Liver (tissue), 8 donors: ENCODE measurements at regions not wholly inside any gene's neighbourhood (a gene's known extent, or its start where the extent isn't known, plus 50 kb on each side); places are given as distances from the start of the nearest gene placed in this dataset.

Source experiments
- DNase-seq: peaks from one replicate; pipeline ENCODE4 v3.0.0-alpha.2; 2017; ENCODE audit warnings: low spot score
- H3K27ac ChIP-seq, 2 donors: one replicate each; pipeline ENCODE4 v1.7.0; 2013; ENCODE audit warnings: inconsistent platforms in 2 of 2, low read length in 2 of 2, control low read depth in 1 of 2, low read depth in 1 of 2, mild to moderate bottlenecking in 1 of 2
- H3K27me3 ChIP-seq, 4 donors: one replicate each; pipeline versions ENCODE4 v1.6.1 to v1.7.0; 2013; ENCODE audit warnings: low read length in 3 of 4, inconsistent platforms in 1 of 4, mild to moderate bottlenecking in 1 of 4, moderate library complexity in 1 of 4; ENCODE audit not compliant: control insufficient read depth in 4 of 4, insufficient read depth in 4 of 4
- H3K36me3 ChIP-seq, 4 donors: one replicate each; pipeline versions ENCODE4 v1.6.1 to v1.7.0; 2013; ENCODE audit warnings: low read length in 3 of 4, mild to moderate bottlenecking in 3 of 4, low read depth in 1 of 4, moderate library complexity in 1 of 4; ENCODE audit not compliant: control insufficient read depth in 4 of 4, insufficient read depth in 3 of 4
- H3K4me1 ChIP-seq, 4 donors: one replicate each; pipeline versions ENCODE4 v1.6.1 to v1.7.0; 2013; ENCODE audit warnings: low read length in 3 of 4, mild to moderate bottlenecking in 3 of 4, moderate library complexity in 1 of 4; ENCODE audit not compliant: control insufficient read depth in 4 of 4, insufficient read depth in 4 of 4
- H3K4me3 ChIP-seq, 3 donors: one replicate each; pipeline versions ENCODE4 v1.6.1 to v1.7.0; 2013; ENCODE audit warnings: low read length in 3 of 3, control low read depth in 1 of 3, low read depth in 1 of 3, mild to moderate bottlenecking in 1 of 3
- H3K9ac ChIP-seq, 2 donors: one replicate each; pipeline ENCODE4 v1.7.0; 2013; ENCODE audit warnings: low read length in 2 of 2, mild to moderate bottlenecking in 2 of 2, moderate library complexity in 2 of 2, control low read depth in 1 of 2, low read depth in 1 of 2
- H3K9me3 ChIP-seq, 4 donors: one replicate each; pipeline versions ENCODE4 v1.6.1 to v1.7.0; 2013; ENCODE audit warnings: low read length in 3 of 4; ENCODE audit not compliant: control insufficient read depth in 4 of 4
- ATF3 ChIP-seq: IDR thresholded peaks from 2 replicates; pipeline ENCODE4 v1.6.1; 2016; ENCODE audit warnings: antibody characterized with exemption
- CTCF ChIP-seq: fragments of 150-350 bp; IDR thresholded peaks from 2 replicates; pipeline ENCODE4 v1.5.1; 2017; ENCODE audit warnings: improper control_type of control experiment, low read depth, low read length; ENCODE audit not compliant: missing input control
- EGR1 ChIP-seq, 2 donors: IDR thresholded peaks; 2 replicates each; pipeline ENCODE4 v1.6.1; 2016 to 2018; ENCODE audit warnings: antibody characterized with exemption in 2 of 2, low read depth in 2 of 2
- FOXA1 ChIP-seq: IDR thresholded peaks from 2 replicates; pipeline ENCODE4 v1.6.1; 2016; ENCODE audit warnings: antibody characterized with exemption
- FOXA2 ChIP-seq: IDR thresholded peaks from 2 replicates; pipeline ENCODE4 v1.6.1; 2016; ENCODE audit warnings: antibody characterized with exemption
- GABPA ChIP-seq, 2 donors: IDR thresholded peaks in 1 of 2; conservative IDR thresholded peaks in 1 of 2; 2 replicates each; pipeline ENCODE4 v1.6.1; 2016; ENCODE audit warnings: antibody characterized with exemption in 2 of 2, mild to moderate bottlenecking in 1 of 2, moderate library complexity in 1 of 2
- HNF4A ChIP-seq, 2 donors: conservative IDR thresholded peaks; 2 replicates each; pipeline ENCODE4 v1.6.1; 2016; ENCODE audit warnings: antibody characterized with exemption in 2 of 2, mild to moderate bottlenecking in 2 of 2
- HNF4G ChIP-seq: IDR thresholded peaks from 2 replicates; pipeline ENCODE4 v1.6.1; 2016; ENCODE audit warnings: antibody characterized with exemption
- JUND ChIP-seq, 2 donors: IDR thresholded peaks; 2 replicates each; pipeline ENCODE4 v1.6.1; 2016; ENCODE audit warnings: antibody characterized with exemption in 2 of 2
- NR2F2 ChIP-seq: IDR thresholded peaks from 2 replicates; pipeline ENCODE4 v1.6.1; 2016; ENCODE audit warnings: antibody characterized with exemption
- RAD21 ChIP-seq, 2 donors: IDR thresholded peaks; 2 replicates each; pipeline ENCODE4 v1.6.1; 2016; ENCODE audit warnings: antibody characterized with exemption in 2 of 2, mild to moderate bottlenecking in 2 of 2
- REST ChIP-seq: IDR thresholded peaks from 2 replicates; pipeline ENCODE4 v1.6.1; 2016; ENCODE audit warnings: antibody characterized with exemption, mild to moderate bottlenecking
- RXRA ChIP-seq, 2 donors: IDR thresholded peaks; 2 replicates each; pipeline ENCODE4 v1.6.1; 2017 to 2018; ENCODE audit warnings: antibody characterized with exemption in 2 of 2, mild to moderate bottlenecking in 1 of 2
- SP1 ChIP-seq: IDR thresholded peaks from 2 replicates; pipeline ENCODE4 v1.6.1; 2018; ENCODE audit warnings: antibody characterized with exemption, mild to moderate bottlenecking
- TAF1 ChIP-seq: conservative IDR thresholded peaks from 2 replicates; pipeline ENCODE4 v1.6.1; 2016; ENCODE audit warnings: antibody characterized with exemption, mild to moderate bottlenecking
- YY1 ChIP-seq: IDR thresholded peaks from 2 replicates; pipeline ENCODE4 v1.6.1; 2016; ENCODE audit warnings: antibody characterized with exemption, mild to moderate bottlenecking
- WGBS: extraction: QIAGEN DNeasy Blood & Tissue Kit; methylation state at CpG from one replicate; pipeline ENCODE4 v1.1.7; 2013; 5-methylcytosine and 5-hydroxymethylcytosine counted together
- TF ChIP-seq, protein P1 (sequence below): IDR thresholded peaks from 2 replicates; pipeline ENCODE4 v1.6.1; 2016; ENCODE audit warnings: antibody characterized with exemption
- TF ChIP-seq, protein P2 (sequence below): IDR thresholded peaks from 2 replicates; pipeline ENCODE4 v1.6.1; 2016; ENCODE audit warnings: antibody characterized with exemption
- donor health status: healthy.
- donor health status: healthy.
- donor health status: healthy.
- donor health status: healthy.
- donor health status: healthy.

DNA sequence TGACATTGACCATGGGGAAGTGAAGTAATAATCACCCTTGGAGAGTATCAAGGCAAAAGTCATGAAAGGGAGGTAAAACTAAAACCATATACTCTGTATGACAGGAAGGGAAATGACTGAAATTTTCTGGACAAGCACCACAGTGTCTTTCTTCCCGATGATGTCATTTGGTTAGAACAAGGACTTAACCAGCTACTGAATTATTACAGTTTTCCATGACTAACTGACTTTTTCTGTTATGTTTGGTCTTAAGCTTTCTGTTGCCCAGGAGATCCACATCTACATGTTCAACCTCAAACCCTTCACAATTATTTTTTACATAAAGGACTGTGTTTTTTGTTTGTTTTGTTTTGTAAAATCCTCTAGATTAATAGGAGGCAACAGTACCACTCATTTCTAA lies 191.9 kb upstream of the IL12A start:
- no peaks in the 10 kb centered on the region for H3K27me3 ChIP-seq
- WGBS: 82% methylated on average over 1 of the region's 1 CpG
- no peak overlapping the region for H3K9ac ChIP-seq
- no peak overlapping the region for H3K27ac ChIP-seq
- H3K4me1 ChIP-seq: peaks cover 0 to 8% (median 4%) of the 10 kb centered on the region in 4 donors
- no peak for DNase-seq
- H3K9me3 ChIP-seq: no peaks in the 10 kb centered on the region
- TF ChIP-seq HNF4A (conservative IDR thresholded peaks at IDR 0.05) (no peak), FOXA2 (no peak), GABPA (IDR thresholded peaks at IDR 0.05 in 1 of 2, conservative IDR thresholded peaks at IDR 0.05 in 1 of 2) (no peak), CTCF (no peak), TAF1 (no peak), SP1 (no peak), NR2F2 (no peak), HNF4G (no peak), REST (no peak), YY1 (no peak), FOXA1 (no peak), RXRA (IDR thresholded peaks at IDR 0.05) (no peak), ATF3 (no peak), EGR1 (IDR thresholded peaks at IDR 0.05; ENCODE audit: low read depth in 2 of 2) (no peak), JUND (IDR thresholded peaks at IDR 0.05) (no peak), RAD21 (IDR thresholded peaks at IDR 0.05) (no peak)
- TF ChIP-seq, protein P1, sequence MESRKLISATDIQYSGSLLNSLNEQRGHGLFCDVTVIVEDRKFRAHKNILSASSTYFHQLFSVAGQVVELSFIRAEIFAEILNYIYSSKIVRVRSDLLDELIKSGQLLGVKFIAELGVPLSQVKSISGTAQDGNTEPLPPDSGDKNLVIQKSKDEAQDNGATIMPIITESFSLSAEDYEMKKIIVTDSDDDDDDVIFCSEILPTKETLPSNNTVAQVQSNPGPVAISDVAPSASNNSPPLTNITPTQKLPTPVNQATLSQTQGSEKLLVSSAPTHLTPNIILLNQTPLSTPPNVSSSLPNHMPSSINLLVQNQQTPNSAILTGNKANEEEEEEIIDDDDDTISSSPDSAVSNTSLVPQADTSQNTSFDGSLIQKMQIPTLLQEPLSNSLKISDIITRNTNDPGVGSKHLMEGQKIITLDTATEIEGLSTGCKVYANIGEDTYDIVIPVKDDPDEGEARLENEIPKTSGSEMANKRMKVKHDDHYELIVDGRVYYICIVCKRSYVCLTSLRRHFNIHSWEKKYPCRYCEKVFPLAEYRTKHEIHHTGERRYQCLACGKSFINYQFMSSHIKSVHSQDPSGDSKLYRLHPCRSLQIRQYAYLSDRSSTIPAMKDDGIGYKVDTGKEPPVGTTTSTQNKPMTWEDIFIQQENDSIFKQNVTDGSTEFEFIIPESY: no peak
- TF ChIP-seq, protein P2, sequence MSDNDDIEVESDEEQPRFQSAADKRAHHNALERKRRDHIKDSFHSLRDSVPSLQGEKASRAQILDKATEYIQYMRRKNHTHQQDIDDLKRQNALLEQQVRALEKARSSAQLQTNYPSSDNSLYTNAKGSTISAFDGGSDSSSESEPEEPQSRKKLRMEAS: no peak
- no peaks in the 10 kb centered on the region for H3K36me3 ChIP-seq
- H3K4me3 ChIP-seq: no peak overlapping the region

DNA sequence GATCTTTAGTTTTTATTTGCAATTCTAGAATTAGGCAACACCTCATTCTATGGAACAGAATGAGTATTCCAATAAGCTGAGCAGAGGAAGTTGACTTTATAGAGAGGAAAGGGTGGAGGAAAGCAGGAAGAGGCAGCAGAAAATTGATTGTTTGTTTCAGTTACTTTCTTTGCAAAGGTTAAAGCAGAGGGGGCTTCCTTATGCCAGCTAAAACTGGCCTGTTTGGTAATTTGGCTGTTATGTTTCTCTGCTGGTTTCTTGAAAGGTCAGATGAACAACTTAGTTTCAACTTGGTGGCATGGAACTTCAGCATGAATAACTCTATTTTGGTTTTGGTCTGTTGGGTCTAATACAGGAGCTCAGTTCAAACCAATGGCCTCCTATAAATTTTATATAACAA lies 190.9 kb upstream of the IL12A start:
- Histone ChIP-seq H3K4me3 (no peak overlapping the region), H3K27ac (no peak overlapping the region), H3K27me3 (no peaks in the 10 kb centered on the region), H3K36me3 (no peaks in the 10 kb centered on the region), H3K9me3 (no peaks in the 10 kb centered on the region), H3K4me1 (peaks cover 0 to 8% (median 4%) of the 10 kb centered on the region in 4 donors), H3K9ac (no peak overlapping the region)
- DNase-seq: no peak
- TF ChIP-seq CTCF (no peak), TAF1 (no peak), GABPA (IDR thresholded peaks at IDR 0.05 in 1 of 2, conservative IDR thresholded peaks at IDR 0.05 in 1 of 2) (no peak), EGR1 (IDR thresholded peaks at IDR 0.05; ENCODE audit: low read depth in 2 of 2) (no peak), HNF4G (no peak), HNF4A (conservative IDR thresholded peaks at IDR 0.05) (no peak), NR2F2 (no peak), SP1 (no peak)
- TF ChIP-seq, protein P2: no peak
